Stomach (tissue), 8 donors: ENCODE measurements at regions not wholly inside any gene's neighbourhood (a gene's known extent, or its start where the extent isn't known, plus 50 kb on each side); places are given as distances from the start of the nearest gene placed in this dataset.
A peak's percentile ranks its signal among the peaks of the same experiment; 100 is the strongest.

Source experiments
- DNase-seq, 2 donors: peaks; one replicate each; pipeline versions ENCODE4 v3.0.0 to v3.0.0-alpha.2; 2013 to 2019
- H3K27ac ChIP-seq, 5 donors: fragments of 200-600 bp in 4 of 5; sonication (generic) in 4 of 5; one replicate each; pipeline ENCODE4 v1.5.1; 2013 to 2019; ENCODE audit warnings: mild to moderate bottlenecking in 1 of 5, moderate library complexity in 1 of 5
- H3K27me3 ChIP-seq, 3 donors: fragments of 200-600 bp; sonication (generic); one replicate each; pipeline ENCODE4 v1.5.1; 2017 to 2019; ENCODE audit warnings: mixed run types in 1 of 3
- H3K36me3 ChIP-seq, 4 donors: fragments of 200-600 bp; sonication (generic); 1 replicate in 3 of 4; 2 replicates in 1 of 4; pipeline ENCODE4 v1.5.1; 2016 to 2019
- H3K4me1 ChIP-seq, 4 donors: fragments of 200-600 bp; sonication (generic); one replicate each; pipeline ENCODE4 v1.5.1; 2016 to 2019
- H3K4me3 ChIP-seq, 4 donors: fragments of 200-600 bp; sonication (generic) in 3 of 4; one replicate each; pipeline ENCODE4 v1.5.1; 2016 to 2019; ENCODE audit warnings: mild to moderate bottlenecking in 1 of 4
- H3K9me3 ChIP-seq, 4 donors: fragments of 200-600 bp; sonication (generic); one replicate each; pipeline ENCODE4 v1.5.1; 2016 to 2019
- CTCF ChIP-seq, 7 experiments: fragments of 450-650 bp in 4 of 7; fragments of 200-600 bp in 3 of 7; sonication (generic) in 3 of 7; IDR thresholded peaks; one replicate each; pipeline ENCODE4 v1.5.1; 2016 to 2019; ENCODE audit warnings: antibody characterized with exemption in 7 of 7, control low read depth in 2 of 7, mild to moderate bottlenecking in 1 of 7
- EP300 ChIP-seq: sonication (generic); formaldehyde crosslinking; IDR thresholded peaks from one replicate; pipeline ENCODE4 v1.6.1; 2017; ENCODE audit warnings: antibody characterized with exemption
- POLR2A ChIP-seq, 4 donors: fragments of 450-650 bp; IDR thresholded peaks; one replicate each; pipeline ENCODE4 v1.6.1; 2016; ENCODE audit warnings: antibody characterized with exemption in 4 of 4, control low read depth in 2 of 4, mild to moderate bottlenecking in 1 of 4, moderate library complexity in 1 of 4
- POLR2AphosphoS5 ChIP-seq, 3 donors: sonication (generic); formaldehyde crosslinking; IDR thresholded peaks; one replicate each; pipeline ENCODE4 v1.6.1; 2016; ENCODE audit warnings: antibody characterized with exemption in 3 of 3
- WGBS, 5 donors: extraction: QIAGEN DNeasy Blood & Tissue Kit in 3 of 5; methylation state at CpG; one replicate each; pipeline versions ENCODE4 v1.1.5 to v1.1.7; 2013 to 2018; 5-methylcytosine and 5-hydroxymethylcytosine counted together
- intact Hi-C: fragments of 100-400 bp; cut with DNase I; formaldehyde crosslinking; loops from one replicate; pipeline ENCODE4 v1.15.1; 2023; ENCODE audit warnings: low total_unique reads
- donor health status: healthy with polysubstance abuse.
- donor health status: Bipolar disorder and iron deficiency.
- donor health status: healthy.

- Histone ChIP-seq H3K9me3 (no peaks in the 10 kb centered on the region), H3K27me3 (peaks cover 0 to 8% (median 0%) of the 10 kb centered on the region in 3 donors), H3K36me3 (no peaks in the 10 kb centered on the region), H3K27ac (no peak overlapping the region), H3K4me1 (no peaks in the 10 kb centered on the region), H3K4me3 (no peak overlapping the region)
- 83 to 89% (median 87%) methylated on average over 13 of the region's 13 CpGs for WGBS, 5 donors
- no peak for TF ChIP-seq POLR2AphosphoS5 (IDR thresholded peaks at IDR 0.05)
- TF ChIP-seq EP300: no peak
- no peak for TF ChIP-seq POLR2A (IDR thresholded peaks at IDR 0.05)
- no peak for TF ChIP-seq CTCF (IDR thresholded peaks at IDR 0.05)
- peak in 1 of 2 donors; percentile 14 for DNase-seq
- intact Hi-C loops: no loop called here
Observed at GRCh38 chr2:241996100-241996499, 126.6 kb downstream of the RTP5 start.

GRCh38 chr2:241997017-241997416 lies 127.5 kb downstream of the RTP5 start:
- Histone ChIP-seq H3K27me3 (peaks cover 0 to 8% (median 0%) of the 10 kb centered on the region in 3 donors), H3K27ac (no peak overlapping the region), H3K4me1 (no peaks in the 10 kb centered on the region), H3K4me3 (no peak overlapping the region), H3K36me3 (no peaks in the 10 kb centered on the region), H3K9me3 (no peaks in the 10 kb centered on the region)
- 89 to 95% (median 93%) methylated on average over 16 of the region's 16 CpGs for WGBS, 5 donors
- TF ChIP-seq CTCF (IDR thresholded peaks at IDR 0.05) (no peak), POLR2A (IDR thresholded peaks at IDR 0.05) (no peak), EP300 (no peak), POLR2AphosphoS5 (IDR thresholded peaks at IDR 0.05) (no peak)
- DNase-seq: peak in 1 of 2 donors; percentile 9
- intact Hi-C loops: no loop called here

- no peaks in the 10 kb centered on the region for H3K36me3 ChIP-seq
- intact Hi-C loops: no loop called here
- DNase-seq: peak in 1 of 2 donors; percentile 24
- H3K4me1 ChIP-seq: no peaks in the 10 kb centered on the region
- H3K27me3 ChIP-seq: peaks cover 0 to 13% (median 0%) of the 10 kb centered on the region in 3 donors
- no peak overlapping the region for H3K4me3 ChIP-seq
- no peak for TF ChIP-seq EP300
- no peak for TF ChIP-seq POLR2A (IDR thresholded peaks at IDR 0.05)
- TF ChIP-seq POLR2AphosphoS5 (IDR thresholded peaks at IDR 0.05): no peak
- TF ChIP-seq CTCF (IDR thresholded peaks at IDR 0.05): no peak
- WGBS, 5 donors: 77 to 86% (median 81%) methylated on average over 15 to 16 of the region's 16 CpGs
- no peaks in the 10 kb centered on the region for H3K9me3 ChIP-seq
- H3K27ac ChIP-seq: no peak overlapping the region
Observed at GRCh38 chr2:241999184-241999583, 129.7 kb downstream of the RTP5 start.

GRCh38 chr2:242001853-242002252 lies 132.3 kb downstream of the RTP5 start:
- 76 to 85% (median 76%) methylated on average over 8 of the region's 8 CpGs for WGBS, 5 donors
- intact Hi-C loops: no loop called here
- no peak for TF ChIP-seq EP300
- H3K36me3 ChIP-seq: no peaks in the 10 kb centered on the region
- H3K4me1 ChIP-seq: no peaks in the 10 kb centered on the region
- H3K4me3 ChIP-seq: no peak overlapping the region
- H3K27me3 ChIP-seq: peaks cover 0 to 13% (median 0%) of the 10 kb centered on the region in 3 donors
- no peak overlapping the region for H3K27ac ChIP-seq
- H3K9me3 ChIP-seq: no peaks in the 10 kb centered on the region
- DNase-seq: no peak

- DNase-seq: no peak
- H3K4me3 ChIP-seq: no peak overlapping the region
- H3K27ac ChIP-seq: no peak overlapping the region
- no peak for TF ChIP-seq CTCF (IDR thresholded peaks at IDR 0.05)
- TF ChIP-seq POLR2AphosphoS5 (IDR thresholded peaks at IDR 0.05): no peak
- no peak for TF ChIP-seq EP300
- no peak for TF ChIP-seq POLR2A (IDR thresholded peaks at IDR 0.05)
- H3K27me3 ChIP-seq: peaks cover 0 to 13% (median 0%) of the 10 kb centered on the region in 3 donors
- no peaks in the 10 kb centered on the region for H3K4me1 ChIP-seq
- H3K36me3 ChIP-seq: no peaks in the 10 kb centered on the region
- 71 to 86% (median 82%) methylated on average over 12 to 13 of the region's 13 CpGs for WGBS, 5 donors
- H3K9me3 ChIP-seq: no peaks in the 10 kb centered on the region
- intact Hi-C loops: no loop called here
Observed at GRCh38 chr2:242002944-242003343, 133.4 kb downstream of the RTP5 start.
